K562 (cell line): ENCODE measurements at regions not wholly inside any gene's neighbourhood (a gene's known extent, or its start where the extent isn't known, plus 50 kb on each side); places are given as distances from the start of the nearest gene placed in this dataset.
A peak's percentile ranks its signal among the peaks of the same experiment; 100 is the strongest.

ENCODE experiments used
- BRCA1 ChIP-seq, 2 experiments: fragments of 450-650 bp in 1 of 2; sonication (generic) in 1 of 2; formaldehyde crosslinking in 1 of 2; IDR thresholded peaks; 2 replicates each; pipeline versions ENCODE4 v1.5.0 to v1.6.1; 2017 to 2020; ENCODE audit warnings: mild to moderate bottlenecking in 1 of 2, missing genetic modification reagents in 1 of 2
- DPF2 ChIP-seq: fragments of 450-650 bp; IDR thresholded peaks from 2 replicates; pipeline ENCODE4 v1.6.1; 2016
- FOXA1 ChIP-seq: fragments of 450-650 bp; IDR thresholded peaks from 2 replicates; pipeline ENCODE4 v1.6.1; 2016; ENCODE audit warnings: mild to moderate bottlenecking, borderline replicate concordance
- GABPA ChIP-seq: fragments of 200-800 bp; sonication (Bioruptor generic); conservative IDR thresholded peaks from 2 replicates; pipeline ENCODE4 v1.6.1; 2016; ENCODE audit warnings: low read depth, missing genetic modification characterization, missing compliant biosample characterization
- HBP1 ChIP-seq: fragments of 450-650 bp; formaldehyde crosslinking; IDR thresholded peaks from 2 replicates; pipeline ENCODE4 v1.4.0; 2022; ENCODE audit warnings: missing genetic modification characterization
- KLF6 ChIP-seq: fragments of 250-450 bp; sonication (Bioruptor Pico); IDR thresholded peaks from 2 replicates; pipeline ENCODE4 v1.4.0; 2020; ENCODE audit warnings: mild to moderate bottlenecking, moderate library complexity, borderline replicate concordance
- LCOR ChIP-seq: sonication (generic); formaldehyde crosslinking; IDR thresholded peaks from 2 replicates; pipeline ENCODE4 v1.8.0; 2022; ENCODE audit warnings: mild to moderate bottlenecking, missing genetic modification reagents
- MAFK ChIP-seq: IDR thresholded peaks from 2 replicates; pipeline ENCODE4 v1.6.1; 2011; ENCODE audit warnings: low read length, improper control_type of control experiment
- NFE2 ChIP-seq: IDR thresholded peaks from 2 replicates; pipeline ENCODE4 v1.6.1; 2014; ENCODE audit warnings: antibody characterized with exemption, low read depth
- NFYB ChIP-seq: IDR thresholded peaks from 2 replicates; pipeline ENCODE4 v1.6.1; 2011; ENCODE audit warnings: mild to moderate bottlenecking, moderate library complexity; ENCODE audit not compliant: insufficient read length; ENCODE audit errors: extremely low read depth
- NR2F6 ChIP-seq: fragments of 450-650 bp; formaldehyde crosslinking; IDR thresholded peaks from 2 replicates; pipeline ENCODE4 v1.4.0; 2020; ENCODE audit warnings: mild to moderate bottlenecking
- PCBP2 ChIP-seq: fragments of 200-400 bp; formaldehyde crosslinking; IDR thresholded peaks from 2 replicates; pipeline ENCODE4 v1.6.1; 2018; ENCODE audit warnings: low read length, low read depth, mild to moderate bottlenecking, moderate library complexity; ENCODE audit not compliant: poor library complexity, severe bottlenecking
- POLR2B ChIP-seq: fragments of 450-650 bp; IDR thresholded peaks from 2 replicates; pipeline ENCODE4 v1.6.1; 2018; ENCODE audit warnings: low read depth; ENCODE audit not compliant: partially characterized antibody
- SMARCC2 ChIP-seq: fragments of 450-650 bp; IDR thresholded peaks from 2 replicates; pipeline ENCODE4 v1.6.1; 2017; ENCODE audit warnings: antibody characterized with exemption, moderate library complexity, mild to moderate bottlenecking, low read depth
- SRSF1 ChIP-seq: fragments of 200-400 bp; formaldehyde crosslinking; IDR thresholded peaks from 2 replicates; pipeline ENCODE4 v1.6.1; 2017; ENCODE audit warnings: mild to moderate bottlenecking, low read depth, low read length, moderate library complexity
- STAG1 ChIP-seq: sonication (generic); formaldehyde crosslinking; IDR thresholded peaks from 2 replicates; pipeline ENCODE4 v1.5.0; 2020; ENCODE audit warnings: missing genetic modification reagents, borderline replicate concordance
- ZFP1 ChIP-seq: fragments of 450-650 bp; formaldehyde crosslinking; IDR thresholded peaks from 2 replicates; pipeline ENCODE4 v1.4.0; 2020; ENCODE audit warnings: mild to moderate bottlenecking, mixed read lengths
- ZNF140 ChIP-seq: fragments of 250-450 bp; sonication (Bioruptor Pico); IDR thresholded peaks from 2 replicates; pipeline ENCODE4 v1.8.0; 2021; ENCODE audit warnings: moderate library complexity, mild to moderate bottlenecking, inconsistent platforms
- ZNF24 ChIP-seq: fragments of 450-650 bp; IDR thresholded peaks from 2 replicates; pipeline ENCODE4 v1.6.1; 2016
- ZNF644 ChIP-seq: fragments of 200-800 bp; sonication (Bioruptor generic); IDR thresholded peaks from 2 replicates; pipeline ENCODE4 v1.6.1; 2016; ENCODE audit warnings: low read depth, missing genetic modification characterization, missing compliant biosample characterization
- ZNF717 ChIP-seq: fragments of 250-450 bp; sonication (Bioruptor Pico); IDR thresholded peaks from 2 replicates; pipeline ENCODE4 v1.5.0; 2021
- TF ChIP-seq, protein P1 (sequence below): sonication (generic); formaldehyde crosslinking; IDR thresholded peaks from 2 replicates; pipeline ENCODE4 v1.8.1; 2022; ENCODE audit warnings: missing genetic modification reagents
- TF ChIP-seq, protein P2 (sequence below): fragments of 450-650 bp; formaldehyde crosslinking; IDR thresholded peaks from 2 replicates; pipeline ENCODE4 v1.4.0; 2020; ENCODE audit warnings: mild to moderate bottlenecking, mixed read lengths
- TF ChIP-seq, protein P3 (sequence below), 2 experiments: fragments of 450-650 bp; IDR thresholded peaks; 2 replicates each; pipeline ENCODE4 v1.6.1; 2016

GRCh38 chr7:25735674-25736242 is 416.2 kb upstream of the NFE2L3 start (continued):
- TF ChIP-seq, protein P1, sequence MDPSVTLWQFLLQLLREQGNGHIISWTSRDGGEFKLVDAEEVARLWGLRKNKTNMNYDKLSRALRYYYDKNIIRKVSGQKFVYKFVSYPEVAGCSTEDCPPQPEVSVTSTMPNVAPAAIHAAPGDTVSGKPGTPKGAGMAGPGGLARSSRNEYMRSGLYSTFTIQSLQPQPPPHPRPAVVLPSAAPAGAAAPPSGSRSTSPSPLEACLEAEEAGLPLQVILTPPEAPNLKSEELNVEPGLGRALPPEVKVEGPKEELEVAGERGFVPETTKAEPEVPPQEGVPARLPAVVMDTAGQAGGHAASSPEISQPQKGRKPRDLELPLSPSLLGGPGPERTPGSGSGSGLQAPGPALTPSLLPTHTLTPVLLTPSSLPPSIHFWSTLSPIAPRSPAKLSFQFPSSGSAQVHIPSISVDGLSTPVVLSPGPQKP (CRISPR knock-in tag): no peak
- TF ChIP-seq, protein P2, sequence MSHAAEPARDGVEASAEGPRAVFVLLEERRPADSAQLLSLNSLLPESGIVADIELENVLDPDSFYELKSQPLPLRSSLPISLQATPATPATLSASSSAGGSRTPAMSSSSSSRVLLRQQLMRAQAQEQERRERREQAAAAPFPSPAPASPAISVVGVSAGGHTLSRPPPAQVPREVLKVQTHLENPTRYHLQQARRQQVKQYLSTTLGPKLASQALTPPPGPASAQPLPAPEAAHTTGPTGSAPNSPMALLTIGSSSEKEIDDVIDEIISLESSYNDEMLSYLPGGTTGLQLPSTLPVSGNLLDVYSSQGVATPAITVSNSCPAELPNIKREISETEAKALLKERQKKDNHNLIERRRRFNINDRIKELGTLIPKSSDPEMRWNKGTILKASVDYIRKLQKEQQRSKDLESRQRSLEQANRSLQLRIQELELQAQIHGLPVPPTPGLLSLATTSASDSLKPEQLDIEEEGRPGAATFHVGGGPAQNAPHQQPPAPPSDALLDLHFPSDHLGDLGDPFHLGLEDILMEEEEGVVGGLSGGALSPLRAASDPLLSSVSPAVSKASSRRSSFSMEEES: peak; percentile 65
- TF ChIP-seq SMARCC2 (no peak), KLF6 (0 out of 2 replicates have a peak, but pooled peaks have one; percentile 30), POLR2B (no peak), ZNF140 (CRISPR knock-in tag) (no peak), SRSF1 (no peak), ZNF24 (no peak), FOXA1 (no peak), PCBP2 (no peak), ZNF717 (CRISPR knock-in tag) (no peak), GABPA (tag) (no peak; the same call in 1 of the 2 replicates), STAG1 (no peak), BRCA1 (IDR thresholded peaks at IDR 0.05) (no peak), BRCA1 (CRISPR knock-in tag; IDR thresholded peaks at IDR 0.05) (no peak), NFE2 (no peak), DPF2 (no peak), NR2F6 (CRISPR knock-in tag) (no peak), MAFK (no peak), LCOR (no peak), ZNF644 (tag) (peak; percentile 73), ZFP1 (CRISPR knock-in tag) (no peak), NFYB (no peak), HBP1 (CRISPR knock-in tag) (0 out of 2 replicates have a peak, but pooled peaks have one; percentile 49)
- TF ChIP-seq, protein P3, sequence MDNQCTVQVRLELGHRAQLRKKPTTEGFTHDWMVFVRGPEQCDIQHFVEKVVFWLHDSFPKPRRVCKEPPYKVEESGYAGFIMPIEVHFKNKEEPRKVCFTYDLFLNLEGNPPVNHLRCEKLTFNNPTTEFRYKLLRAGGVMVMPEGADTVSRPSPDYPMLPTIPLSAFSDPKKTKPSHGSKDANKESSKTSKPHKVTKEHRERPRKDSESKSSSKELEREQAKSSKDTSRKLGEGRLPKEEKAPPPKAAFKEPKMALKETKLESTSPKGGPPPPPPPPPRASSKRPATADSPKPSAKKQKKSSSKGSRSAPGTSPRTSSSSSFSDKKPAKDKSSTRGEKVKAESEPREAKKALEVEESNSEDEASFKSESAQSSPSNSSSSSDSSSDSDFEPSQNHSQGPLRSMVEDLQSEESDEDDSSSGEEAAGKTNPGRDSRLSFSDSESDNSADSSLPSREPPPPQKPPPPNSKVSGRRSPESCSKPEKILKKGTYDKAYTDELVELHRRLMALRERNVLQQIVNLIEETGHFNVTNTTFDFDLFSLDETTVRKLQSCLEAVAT (IDR thresholded peaks at IDR 0.05): no peak
